Testis (tissue), 2 donors: ENCODE measurements at regions not wholly inside any gene's neighbourhood (a gene's known extent, or its start where the extent isn't known, plus 50 kb on each side); places are given as distances from the start of the nearest gene placed in this dataset.

Source experiments
- CTCF ChIP-seq, 3 experiments: fragments of 450-650 bp in 2 of 3; fragments of 200-600 bp in 1 of 3; sonication (generic) in 1 of 3; IDR thresholded peaks; one replicate each; pipeline ENCODE4 v1.5.1; 2016 to 2019; ENCODE audit warnings: antibody characterized with exemption in 3 of 3, mild to moderate bottlenecking in 2 of 3, moderate library complexity in 1 of 3
- POLR2A ChIP-seq: fragments of 450-650 bp; IDR thresholded peaks from one replicate; pipeline ENCODE4 v1.6.1; 2017; ENCODE audit warnings: antibody characterized with exemption, mild to moderate bottlenecking, moderate library complexity

GRCh38 chr5:100182402-100182801 is 352.8 kb upstream of the FAM174A start:
- no peak for TF ChIP-seq CTCF (IDR thresholded peaks at IDR 0.05)
- TF ChIP-seq POLR2A: no peak
